ENCODE measurements at regions not wholly inside any gene's neighbourhood (a gene's known extent, or its start where the extent isn't known, plus 50 kb on each side); places are given as distances from the start of the nearest gene placed in this dataset.

GRCh38 chr4:8700531-8700930 is 108.0 kb downstream of the CPZ start:
- no peak for TF ChIP-seq CTCF (IDR thresholded peaks at IDR 0.05)
- no peak for TF ChIP-seq POLR2A (IDR thresholded peaks at IDR 0.05)

All from thyroid gland (tissue), 4 donors.